ENCODE measurements at regions not wholly inside any gene's neighbourhood (a gene's known extent, or its start where the extent isn't known, plus 50 kb on each side); places are given as distances from the start of the nearest gene placed in this dataset.

DNA sequence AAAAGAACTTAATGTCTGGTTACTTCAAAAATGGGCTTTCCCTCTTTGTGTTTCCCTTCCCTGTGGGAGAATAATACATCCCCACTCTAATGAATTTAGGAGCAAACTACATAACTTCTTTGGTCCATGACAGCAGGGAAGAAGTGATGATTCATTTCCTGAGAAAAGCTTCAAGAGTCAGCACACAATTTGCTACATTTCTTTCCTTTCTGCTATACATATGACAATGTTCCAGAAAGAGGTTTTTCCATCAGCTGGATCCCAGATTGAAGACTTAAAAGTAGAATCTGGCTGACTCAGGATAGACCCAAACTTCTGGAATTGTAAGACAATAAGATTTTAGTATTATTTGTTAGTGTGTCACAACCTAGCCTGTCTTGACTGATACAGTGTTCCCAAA lies 126.1 kb downstream of the DRD1 start:
- TF ChIP-seq, protein P1, sequence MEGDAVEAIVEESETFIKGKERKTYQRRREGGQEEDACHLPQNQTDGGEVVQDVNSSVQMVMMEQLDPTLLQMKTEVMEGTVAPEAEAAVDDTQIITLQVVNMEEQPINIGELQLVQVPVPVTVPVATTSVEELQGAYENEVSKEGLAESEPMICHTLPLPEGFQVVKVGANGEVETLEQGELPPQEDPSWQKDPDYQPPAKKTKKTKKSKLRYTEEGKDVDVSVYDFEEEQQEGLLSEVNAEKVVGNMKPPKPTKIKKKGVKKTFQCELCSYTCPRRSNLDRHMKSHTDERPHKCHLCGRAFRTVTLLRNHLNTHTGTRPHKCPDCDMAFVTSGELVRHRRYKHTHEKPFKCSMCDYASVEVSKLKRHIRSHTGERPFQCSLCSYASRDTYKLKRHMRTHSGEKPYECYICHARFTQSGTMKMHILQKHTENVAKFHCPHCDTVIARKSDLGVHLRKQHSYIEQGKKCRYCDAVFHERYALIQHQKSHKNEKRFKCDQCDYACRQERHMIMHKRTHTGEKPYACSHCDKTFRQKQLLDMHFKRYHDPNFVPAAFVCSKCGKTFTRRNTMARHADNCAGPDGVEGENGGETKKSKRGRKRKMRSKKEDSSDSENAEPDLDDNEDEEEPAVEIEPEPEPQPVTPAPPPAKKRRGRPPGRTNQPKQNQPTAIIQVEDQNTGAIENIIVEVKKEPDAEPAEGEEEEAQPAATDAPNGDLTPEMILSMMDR (IDR thresholded peaks at IDR 0.05), result no peak
- TF ChIP-seq POLR2A (IDR thresholded peaks at IDR 0.05), result no peak
- TF ChIP-seq EP300 (IDR thresholded peaks at IDR 0.05), result no peak

Data from ovary (tissue), 3 donors.